Activated naive CD8-positive, alpha-beta T cell treated with anti-CD3 and anti-CD28 coated beads for 36 hours (primary cell): ENCODE measurements at regions not wholly inside any gene's neighbourhood (a gene's known extent, or its start where the extent isn't known, plus 50 kb on each side); places are given as distances from the start of the nearest gene placed in this dataset.
"Not testable (repeated sequence)": the region's sequence is repeated elsewhere in the genome, so short reads cannot be mapped to it uniquely, and the experiment has no call there.

ENCODE experiments used
- DNase-seq: peaks from one replicate; pipeline ENCODE4 v3.0.0; 2021
- H3K27ac Mint-ChIP-seq: one replicate; pipeline ENCODE4 v1.8.0; 2022; ENCODE audit warnings: mild to moderate bottlenecking, moderate library complexity, mixed read lengths
- H3K27me3 Mint-ChIP-seq: one replicate; pipeline ENCODE4 v1.8.0; 2022; ENCODE audit warnings: mild to moderate bottlenecking, mixed read lengths
- H3K36me3 Mint-ChIP-seq: one replicate; pipeline ENCODE4 v1.8.0; 2021; ENCODE audit warnings: mild to moderate bottlenecking, mixed read lengths
- H3K4me1 Mint-ChIP-seq: one replicate; pipeline ENCODE4 v1.8.0; 2021; ENCODE audit warnings: mixed read lengths
- H3K4me3 Mint-ChIP-seq: one replicate; pipeline ENCODE4 v1.8.0; 2022; ENCODE audit warnings: mild to moderate bottlenecking, moderate library complexity, mixed read lengths
- H3K9me3 Mint-ChIP-seq: one replicate; pipeline ENCODE4 v1.8.0; 2022; ENCODE audit warnings: mixed read lengths

GRCh38 chr1:221594576-221594975, 147.3 kb downstream of the DUSP10 start:
- Mint-ChIP-seq H3K4me1 (no peaks in the 10 kb centered on the region), H3K27ac (no peak overlapping the region), H3K36me3 (no peaks in the 10 kb centered on the region), H3K27me3 (no peaks in the 10 kb centered on the region), H3K9me3 (no peaks in the 10 kb centered on the region), H3K4me3 (no peak overlapping the region)
- DNase-seq = no peak

DNA sequence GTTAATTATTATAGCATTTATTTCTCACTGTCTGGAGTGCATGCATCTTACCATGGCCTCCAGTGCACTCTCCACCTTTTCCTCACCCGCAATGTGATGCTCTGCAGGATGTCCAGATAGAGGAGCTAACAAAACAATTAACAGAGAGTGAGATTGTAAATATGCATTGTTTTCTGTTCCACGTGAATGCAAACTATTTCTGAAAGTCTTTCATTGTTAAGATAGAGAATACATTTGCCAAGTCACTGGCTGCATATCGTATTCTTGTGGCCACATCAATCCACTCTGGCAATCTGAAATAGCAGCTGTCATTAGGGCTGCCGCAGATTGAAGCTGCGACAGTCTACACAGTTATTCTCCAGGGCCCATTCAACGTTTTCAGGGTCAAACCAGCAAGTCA, 143.8 kb downstream of the DUSP10 start:
- H3K4me1 Mint-ChIP-seq = no peaks in the 10 kb centered on the region
- no peaks in the 10 kb centered on the region for H3K9me3 Mint-ChIP-seq
- H3K27me3 Mint-ChIP-seq = no peaks in the 10 kb centered on the region
- DNase-seq = no peak
- no peak overlapping the region for H3K27ac Mint-ChIP-seq
- H3K4me3 Mint-ChIP-seq = no peak overlapping the region
- no peaks in the 10 kb centered on the region for H3K36me3 Mint-ChIP-seq

DNA sequence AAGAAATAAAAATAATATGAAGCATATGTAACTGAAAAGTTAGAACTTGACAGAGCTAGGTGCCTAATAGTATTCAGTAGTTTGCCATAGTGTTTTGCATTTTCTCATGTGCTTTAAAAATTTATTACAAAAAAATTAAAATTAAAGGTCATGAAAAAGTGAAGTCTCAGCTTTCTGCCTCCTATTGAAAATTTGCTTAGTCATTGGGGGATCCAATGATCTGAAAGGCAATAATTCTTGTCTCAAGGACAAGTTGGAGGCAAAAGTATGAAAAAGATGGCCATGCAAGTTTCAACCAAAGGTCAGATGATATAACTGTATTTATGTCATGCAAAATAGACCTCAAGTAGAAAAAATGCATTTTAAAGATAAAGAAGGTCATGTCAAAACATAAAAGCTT, 140.7 kb downstream of the DUSP10 start:
- no peak for DNase-seq
- H3K4me3 Mint-ChIP-seq = no peak overlapping the region
- H3K9me3 Mint-ChIP-seq = no peaks in the 10 kb centered on the region
- H3K27ac Mint-ChIP-seq = no peak overlapping the region
- H3K4me1 Mint-ChIP-seq = no peaks in the 10 kb centered on the region
- H3K27me3 Mint-ChIP-seq = no peaks in the 10 kb centered on the region
- H3K36me3 Mint-ChIP-seq = no peaks in the 10 kb centered on the region

DNA sequence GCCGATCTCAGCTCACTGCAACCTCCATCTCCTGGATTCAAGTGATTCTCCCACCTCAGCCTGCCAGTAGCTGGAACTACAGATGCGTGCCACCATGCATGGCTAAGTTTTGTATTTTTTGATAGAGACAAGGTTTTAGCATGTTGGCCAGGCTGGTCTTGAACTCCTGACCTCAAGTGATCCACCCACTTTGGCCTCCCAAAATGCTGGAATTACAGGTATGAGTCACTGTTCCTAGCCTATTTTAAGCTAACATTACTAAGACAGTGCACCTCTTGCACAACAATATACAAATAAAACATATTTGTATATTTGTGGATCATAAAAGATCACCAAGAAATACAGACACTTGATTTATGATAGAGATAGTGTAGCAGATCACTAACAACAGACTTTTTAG, 139.1 kb downstream of the DUSP10 start:
- Mint-ChIP-seq H3K4me1 (no peaks in the 10 kb centered on the region), H3K27me3 (no peaks in the 10 kb centered on the region), H3K27ac (no peak overlapping the region), H3K4me3 (no peak overlapping the region), H3K9me3 (no peaks in the 10 kb centered on the region), H3K36me3 (no peaks in the 10 kb centered on the region)
- no peak for DNase-seq

DNA sequence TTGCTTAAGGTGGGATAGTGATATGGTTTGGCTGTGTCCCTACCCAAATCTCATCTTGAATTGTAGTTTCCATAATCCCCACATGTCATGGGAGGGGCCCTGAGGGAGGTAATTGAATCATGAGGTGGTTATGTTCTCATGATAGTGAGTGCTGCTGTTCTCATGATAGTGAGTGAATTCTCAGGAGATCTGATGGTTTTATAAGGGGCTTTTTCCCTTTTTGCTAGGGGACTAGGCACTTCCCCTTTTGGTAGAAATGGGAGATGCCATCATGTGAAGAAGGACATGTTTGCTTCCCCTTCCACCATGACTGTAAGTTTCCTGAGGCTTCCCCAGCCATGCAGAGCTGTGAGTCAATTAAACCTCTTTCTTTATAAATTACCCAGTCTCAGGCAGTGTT, 137.5 kb downstream of the DUSP10 start:
- not testable (repeated sequence) for H3K27ac Mint-ChIP-seq, H3K9me3 Mint-ChIP-seq, DNase-seq, H3K27me3 Mint-ChIP-seq, H3K4me1 Mint-ChIP-seq, H3K36me3 Mint-ChIP-seq, H3K4me3 Mint-ChIP-seq

GRCh38 chr1:221604948-221605347, 136.9 kb downstream of the DUSP10 start:
- no peaks in the 10 kb centered on the region for H3K9me3 Mint-ChIP-seq
- no peak overlapping the region for H3K4me3 Mint-ChIP-seq
- no peak for DNase-seq
- no peak overlapping the region for H3K27ac Mint-ChIP-seq
- no peaks in the 10 kb centered on the region for H3K27me3 Mint-ChIP-seq
- H3K36me3 Mint-ChIP-seq = no peaks in the 10 kb centered on the region
- no peaks in the 10 kb centered on the region for H3K4me1 Mint-ChIP-seq

GRCh38 chr1:221605569-221605968, 136.3 kb downstream of the DUSP10 start:
- H3K36me3 Mint-ChIP-seq = no peaks in the 10 kb centered on the region
- no peaks in the 10 kb centered on the region for H3K9me3 Mint-ChIP-seq
- no peaks in the 10 kb centered on the region for H3K27me3 Mint-ChIP-seq
- H3K4me1 Mint-ChIP-seq = no peaks in the 10 kb centered on the region
- H3K4me3 Mint-ChIP-seq = no peak overlapping the region
- no peak overlapping the region for H3K27ac Mint-ChIP-seq
- no peak for DNase-seq

DNA sequence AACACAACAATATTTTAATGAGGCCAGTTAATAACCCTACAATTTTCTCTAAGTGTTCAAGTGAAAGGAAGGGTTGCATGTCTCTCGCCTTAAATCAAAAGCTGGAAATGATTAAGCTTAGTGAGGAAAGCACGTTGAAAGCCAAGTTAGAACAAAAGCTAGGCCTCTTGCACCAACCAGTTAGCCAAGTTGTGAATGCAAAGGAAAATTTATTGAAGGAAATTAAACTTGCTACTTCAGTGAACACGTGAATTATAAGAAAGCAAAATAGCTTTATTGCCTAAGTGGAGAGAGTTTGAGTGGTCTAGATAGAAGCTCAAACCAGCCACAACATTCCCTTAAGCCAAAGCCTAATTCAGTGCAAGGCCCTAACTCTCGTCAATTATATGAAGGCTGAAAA, 135.6 kb downstream of the DUSP10 start:
- no peak overlapping the region for H3K4me3 Mint-ChIP-seq
- no peaks in the 10 kb centered on the region for H3K9me3 Mint-ChIP-seq
- no peaks in the 10 kb centered on the region for H3K27me3 Mint-ChIP-seq
- H3K36me3 Mint-ChIP-seq = no peaks in the 10 kb centered on the region
- H3K4me1 Mint-ChIP-seq = no peaks in the 10 kb centered on the region
- no peak overlapping the region for H3K27ac Mint-ChIP-seq
- DNase-seq = no peak

GRCh38 chr1:221608835-221609320, 133.0 kb downstream of the DUSP10 start:
- Mint-ChIP-seq H3K36me3 (no peaks in the 10 kb centered on the region), H3K4me3 (no peak overlapping the region), H3K9me3 (no peaks in the 10 kb centered on the region), H3K4me1 (no peaks in the 10 kb centered on the region), H3K27me3 (no peaks in the 10 kb centered on the region), H3K27ac (no peak overlapping the region)
- no peak for DNase-seq

GRCh38 chr1:221611656-221612046, 130.2 kb downstream of the DUSP10 start:
- DNase-seq = no peak
- Mint-ChIP-seq H3K27me3 (no peaks in the 10 kb centered on the region), H3K9me3 (no peaks in the 10 kb centered on the region), H3K4me3 (no peak overlapping the region), H3K4me1 (no peaks in the 10 kb centered on the region), H3K27ac (no peak overlapping the region), H3K36me3 (no peaks in the 10 kb centered on the region)

GRCh38 chr1:221612047-221612777, 129.7 kb downstream of the DUSP10 start:
- Mint-ChIP-seq H3K27ac (no peak overlapping the region), H3K9me3 (no peaks in the 10 kb centered on the region), H3K4me3 (no peak overlapping the region), H3K36me3 (no peaks in the 10 kb centered on the region), H3K4me1 (no peaks in the 10 kb centered on the region), H3K27me3 (no peaks in the 10 kb centered on the region)
- no peak for DNase-seq

GRCh38 chr1:221620437-221621384, 121.2 kb downstream of the DUSP10 start:
- no peaks in the 10 kb centered on the region for H3K4me1 Mint-ChIP-seq
- H3K4me3 Mint-ChIP-seq = no peak overlapping the region
- DNase-seq = no peak
- no peaks in the 10 kb centered on the region for H3K9me3 Mint-ChIP-seq
- H3K27me3 Mint-ChIP-seq = no peaks in the 10 kb centered on the region
- H3K27ac Mint-ChIP-seq = no peak overlapping the region
- no peaks in the 10 kb centered on the region for H3K36me3 Mint-ChIP-seq

GRCh38 chr1:221621683-221622082, 120.2 kb downstream of the DUSP10 start:
- no peak overlapping the region for H3K4me3 Mint-ChIP-seq
- no peaks in the 10 kb centered on the region for H3K36me3 Mint-ChIP-seq
- H3K27ac Mint-ChIP-seq = no peak overlapping the region
- H3K27me3 Mint-ChIP-seq = no peaks in the 10 kb centered on the region
- H3K4me1 Mint-ChIP-seq = no peaks in the 10 kb centered on the region
- DNase-seq = no peak
- no peaks in the 10 kb centered on the region for H3K9me3 Mint-ChIP-seq

GRCh38 chr1:221622389-221622788, 119.5 kb downstream of the DUSP10 start:
- Mint-ChIP-seq H3K4me3 (no peak overlapping the region), H3K36me3 (no peaks in the 10 kb centered on the region), H3K27me3 (no peaks in the 10 kb centered on the region), H3K9me3 (no peaks in the 10 kb centered on the region), H3K27ac (no peak overlapping the region), H3K4me1 (no peaks in the 10 kb centered on the region)
- no peak for DNase-seq

DNA sequence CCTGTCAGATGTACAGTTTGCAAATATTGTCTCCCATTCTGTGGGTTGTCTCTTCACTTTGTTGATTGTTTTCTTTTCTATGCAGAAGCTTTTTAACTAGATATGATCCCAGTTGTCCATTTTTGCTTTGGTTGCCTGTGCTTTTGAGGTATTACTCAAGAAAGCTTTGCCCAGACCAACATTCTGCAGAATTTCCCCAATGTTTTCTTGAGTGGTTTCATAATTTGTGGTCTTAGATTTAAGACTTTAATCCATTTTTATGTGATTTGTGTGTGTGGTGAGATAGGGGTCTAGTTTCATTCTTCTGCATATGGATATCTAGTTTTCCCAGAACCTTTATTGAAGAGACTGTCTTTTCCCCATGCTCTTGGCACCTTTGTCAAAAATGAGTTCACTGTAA, 116.9 kb downstream of the DUSP10 start:
- H3K36me3 Mint-ChIP-seq = no peaks in the 10 kb centered on the region
- H3K9me3 Mint-ChIP-seq = no peaks in the 10 kb centered on the region
- no peak for DNase-seq
- no peak overlapping the region for H3K4me3 Mint-ChIP-seq
- no peaks in the 10 kb centered on the region for H3K4me1 Mint-ChIP-seq
- H3K27me3 Mint-ChIP-seq = no peaks in the 10 kb centered on the region
- no peak overlapping the region for H3K27ac Mint-ChIP-seq

GRCh38 chr1:221626041-221626440, 115.8 kb downstream of the DUSP10 start:
- no peaks in the 10 kb centered on the region for H3K4me1 Mint-ChIP-seq
- no peak overlapping the region for H3K27ac Mint-ChIP-seq
- H3K36me3 Mint-ChIP-seq = no peaks in the 10 kb centered on the region

More at GRCh38 chr1:221626041-221626440, 115.8 kb downstream of the DUSP10 start:
- Mint-ChIP-seq H3K4me3 (no peak overlapping the region), H3K27me3 (no peaks in the 10 kb centered on the region), H3K9me3 (no peaks in the 10 kb centered on the region)
- DNase-seq = no peak
